GM21367 (cell line): ENCODE measurements at regions not wholly inside any gene's neighbourhood (a gene's known extent, or its start where the extent isn't known, plus 50 kb on each side); places are given as distances from the start of the nearest gene placed in this dataset.
"Not testable (repeated sequence)": the region's sequence is repeated elsewhere in the genome, so short reads cannot be mapped to it uniquely, and the experiment has no call there.

Experiments
- ATAC-seq: cut with Tn5 transposase; IDR thresholded peaks from one replicate; pipeline ENCODE4 v1.9.1; 2021; ENCODE audit not compliant: unreplicated experiment

DNA sequence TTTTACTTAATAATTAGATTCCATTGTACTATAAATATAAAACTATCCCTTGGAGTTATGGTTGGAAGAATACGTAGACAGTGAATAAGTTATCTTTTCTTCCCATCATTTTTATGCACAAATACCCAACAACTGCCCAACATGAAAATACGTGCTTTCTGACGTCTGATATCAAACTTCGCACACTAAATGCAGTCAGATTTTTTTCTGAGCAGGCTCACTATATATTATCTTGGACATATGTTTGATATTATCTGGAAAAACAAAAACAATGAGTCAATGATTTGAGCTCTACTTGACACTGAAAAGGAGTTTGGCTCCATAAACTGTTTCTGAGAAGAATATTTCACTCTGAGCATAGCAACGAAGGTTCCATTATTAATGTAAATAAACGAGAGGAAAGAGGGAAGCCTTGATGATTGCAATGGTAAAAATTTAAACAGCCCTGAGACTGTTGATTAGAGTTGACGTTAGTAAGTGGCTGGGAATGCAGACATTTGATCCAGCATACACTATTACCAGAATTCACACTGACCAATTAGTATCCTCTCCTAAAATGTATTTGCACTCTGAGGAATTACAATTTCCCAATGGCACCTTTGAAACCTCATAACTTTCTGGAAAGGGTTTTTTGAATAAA is 1090.0 kb downstream of the EPHA7 start:
- no peak for ATAC-seq

DNA sequence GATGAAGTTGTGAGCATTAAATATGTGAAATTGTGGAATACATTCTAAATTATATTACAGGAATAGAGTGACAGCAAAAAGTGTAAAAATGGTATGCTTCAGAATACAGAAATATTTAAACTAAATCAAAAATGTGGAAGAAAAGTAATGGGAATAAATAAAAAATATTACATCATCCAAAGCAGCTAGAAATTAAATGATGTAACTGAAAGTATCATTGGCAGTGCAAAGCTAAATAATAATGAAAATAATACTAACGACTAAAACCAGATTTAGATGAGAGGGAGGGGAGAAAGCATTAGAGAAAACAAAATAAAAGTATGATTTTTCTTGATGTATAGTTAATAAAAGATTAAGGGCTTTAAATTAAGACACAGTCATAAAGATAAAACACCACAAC is 1104.0 kb downstream of the EPHA7 start:
- no peak for ATAC-seq

DNA sequence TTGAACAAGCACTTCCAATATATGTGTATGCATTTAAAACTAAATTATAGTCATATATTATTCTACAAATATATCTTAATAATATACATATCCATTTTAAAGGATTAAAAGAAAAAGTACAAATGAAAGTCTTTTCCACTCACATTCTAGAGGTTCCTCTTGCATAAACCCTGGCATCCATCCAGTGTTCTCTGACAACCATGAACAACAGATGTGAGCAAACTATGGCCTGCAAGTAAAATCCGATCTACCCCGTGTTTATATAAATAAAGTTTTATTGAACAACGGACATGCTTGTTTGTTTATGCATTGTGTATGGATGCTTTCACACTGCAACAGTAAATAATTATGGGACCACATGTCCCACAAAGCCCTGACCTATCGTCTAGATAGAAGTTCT is 1122.3 kb downstream of the EPHA7 start:
- ATAC-seq = no peak

DNA sequence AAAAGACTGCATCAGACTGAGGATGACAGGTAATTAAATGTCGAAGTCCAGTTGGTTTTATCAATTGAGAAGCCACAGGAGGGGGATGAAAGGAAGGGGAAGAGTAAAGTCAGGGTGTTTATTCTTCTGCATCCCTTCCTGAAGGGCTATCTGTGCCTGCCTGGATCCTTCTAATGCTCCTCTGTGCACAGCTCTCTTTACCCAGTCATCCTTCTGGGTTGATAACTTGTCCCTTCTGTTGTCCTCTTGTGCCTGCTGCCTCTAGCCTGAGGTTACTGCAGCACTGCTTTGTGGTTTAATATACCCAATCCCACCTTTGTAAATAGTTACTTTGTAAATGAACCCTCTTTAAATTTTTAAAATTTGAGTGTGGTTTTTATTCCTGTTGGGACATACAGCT is 1127.3 kb downstream of the EPHA7 start:
- ATAC-seq = no peak

DNA sequence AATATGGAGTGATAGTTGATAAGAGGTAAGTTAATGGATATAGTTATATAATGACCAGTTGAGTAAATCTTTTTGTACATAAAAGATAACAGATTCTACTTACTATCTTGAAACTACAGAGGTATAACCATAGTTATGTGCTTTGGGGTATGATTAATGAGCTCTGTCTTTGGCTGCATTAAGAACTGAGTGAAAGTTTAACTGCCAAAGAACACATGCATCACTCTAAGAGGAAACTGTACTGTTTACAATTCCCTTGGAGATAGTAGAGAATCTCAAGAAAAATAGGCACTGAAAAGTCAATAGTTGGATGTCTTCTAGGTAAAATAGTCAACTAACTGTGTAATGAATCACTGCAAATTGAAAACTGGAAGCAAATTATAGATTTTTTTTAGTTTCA is 1129.5 kb downstream of the EPHA7 start:
- ATAC-seq = no peak

GRCh38 chr6:92281571-92282076 is 1137.7 kb downstream of the EPHA7 start:
- ATAC-seq = no peak

GRCh38 chr6:92275150-92275549 is 1144.2 kb downstream of the EPHA7 start:
- ATAC-seq = no peak

- no peak for ATAC-seq
These were observed 1144.8 kb downstream of the EPHA7 start for GRCh38 chr6:92274588-92274987.

- no peak for ATAC-seq
These were observed 1145.7 kb downstream of the EPHA7 start for GRCh38 chr6:92273694-92274093.

DNA sequence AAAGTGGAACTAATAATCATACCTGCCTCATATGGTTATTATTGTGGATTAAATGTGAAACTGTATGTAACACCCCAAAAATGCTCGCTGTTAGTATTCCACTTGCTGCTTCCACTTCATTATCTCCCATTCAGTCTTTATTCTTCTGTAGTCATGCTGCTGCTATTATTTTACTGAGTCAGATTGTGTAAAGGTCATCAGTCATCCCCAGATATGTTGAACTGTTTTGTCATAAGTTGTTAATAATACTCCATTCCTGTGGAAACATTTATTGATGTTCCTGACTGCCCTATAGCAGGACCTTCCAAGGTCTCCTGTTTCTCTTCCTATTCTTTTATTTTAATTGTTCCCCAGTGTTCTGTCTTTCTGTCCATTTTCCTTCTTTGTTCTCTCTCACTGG is 1148.3 kb downstream of the EPHA7 start:
- ATAC-seq = no peak

DNA sequence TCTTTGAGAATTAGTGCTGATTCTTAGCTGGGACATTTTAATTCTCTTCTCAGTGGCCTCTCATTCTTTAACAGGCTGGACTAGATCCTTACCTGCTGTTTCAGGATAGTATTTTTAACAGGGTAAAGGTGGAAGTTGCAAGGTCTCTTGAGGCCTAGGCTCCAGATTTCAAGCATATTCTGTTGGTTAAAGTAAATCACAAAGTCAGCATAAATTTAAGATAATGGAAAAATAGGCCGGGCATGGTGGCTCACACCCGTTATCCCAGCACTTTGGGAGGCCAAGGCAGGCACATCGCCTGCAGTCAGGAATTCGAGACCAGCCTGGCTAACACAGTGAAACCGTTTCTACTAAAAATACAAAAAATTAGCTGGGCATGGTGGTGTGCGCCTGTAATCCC is 1149.0 kb downstream of the EPHA7 start:
- no peak for ATAC-seq

GRCh38 chr6:92267335-92267734 is 1152.0 kb downstream of the EPHA7 start:
- no peak for ATAC-seq

- ATAC-seq = no peak
These were observed 1155.5 kb downstream of the EPHA7 start for GRCh38 chr6:92263864-92264263.

GRCh38 chr6:92259171-92259570 is 1160.2 kb downstream of the EPHA7 start:
- no peak for ATAC-seq

DNA sequence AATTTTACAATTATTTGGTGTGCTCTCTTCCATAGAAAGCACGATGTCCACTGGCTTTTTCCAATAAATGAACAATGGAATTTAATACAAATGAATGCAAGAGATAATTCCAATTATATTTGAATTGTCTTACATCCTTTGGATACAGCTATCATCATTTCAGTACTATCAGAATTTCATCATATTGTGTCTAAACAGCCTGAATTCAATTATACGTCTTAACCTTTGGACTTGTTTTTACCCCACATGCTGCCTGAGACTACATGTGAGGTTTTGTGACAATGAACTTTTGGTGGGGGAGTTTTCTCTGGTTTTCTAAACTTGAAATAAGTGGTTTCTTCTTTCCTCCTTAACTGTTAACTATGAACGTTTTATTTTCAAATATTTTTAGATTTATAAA is 1176.0 kb downstream of the EPHA7 start:
- ATAC-seq = no peak

GRCh38 chr6:92231171-92231701 is 1188.1 kb downstream of the EPHA7 start:
- no peak for ATAC-seq

GRCh38 chr6:92219987-92220386 is 1199.4 kb downstream of the EPHA7 start:
- ATAC-seq = not testable (repeated sequence)

DNA sequence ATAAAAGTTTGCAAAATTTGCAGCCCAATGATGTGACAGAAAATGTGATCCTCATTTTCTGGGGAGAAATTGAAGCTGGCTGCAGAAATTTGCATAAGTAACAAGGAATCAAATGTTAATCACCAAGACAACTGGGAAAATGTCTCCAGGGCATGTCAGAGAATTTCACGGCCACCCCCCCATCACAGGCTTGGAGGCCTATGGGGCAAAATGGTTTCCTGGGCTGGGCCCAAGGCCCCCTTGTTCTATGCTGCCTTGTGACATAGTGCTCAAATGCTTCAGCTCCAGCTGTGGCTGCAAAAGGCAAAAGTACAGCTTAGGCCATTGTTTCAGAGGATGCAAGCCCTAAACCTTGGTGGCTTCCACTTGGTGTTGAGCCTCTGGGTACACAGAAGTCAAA is 1202.6 kb downstream of the EPHA7 start:
- no peak for ATAC-seq

- no peak for ATAC-seq
These were observed 1217.7 kb downstream of the EPHA7 start for GRCh38 chr6:92201618-92202017.

DNA sequence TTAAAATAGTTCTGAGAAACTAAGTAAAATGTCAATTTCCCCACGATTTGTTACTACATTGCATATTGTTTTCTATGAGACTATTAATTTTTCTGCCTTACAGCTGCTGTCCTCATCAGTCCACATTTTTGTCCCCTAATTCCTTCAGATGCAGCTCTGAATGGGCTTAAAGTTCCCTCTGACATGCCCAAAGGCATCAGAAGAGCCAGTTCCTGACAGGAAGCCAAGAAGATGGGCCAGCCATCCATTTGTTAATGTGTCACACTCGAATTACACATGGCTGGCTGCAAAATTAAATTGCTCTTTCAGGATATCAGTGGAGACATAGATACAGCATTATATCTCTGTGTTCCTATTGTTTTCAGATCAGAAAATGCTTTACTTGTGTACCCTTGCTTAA is 1223.0 kb downstream of the EPHA7 start:
- no peak for ATAC-seq

- ATAC-seq = no peak
These were observed 1223.6 kb downstream of the EPHA7 start for GRCh38 chr6:92195796-92196195.

GRCh38 chr6:92188016-92188415 is 1231.3 kb downstream of the EPHA7 start:
- ATAC-seq = no peak

DNA sequence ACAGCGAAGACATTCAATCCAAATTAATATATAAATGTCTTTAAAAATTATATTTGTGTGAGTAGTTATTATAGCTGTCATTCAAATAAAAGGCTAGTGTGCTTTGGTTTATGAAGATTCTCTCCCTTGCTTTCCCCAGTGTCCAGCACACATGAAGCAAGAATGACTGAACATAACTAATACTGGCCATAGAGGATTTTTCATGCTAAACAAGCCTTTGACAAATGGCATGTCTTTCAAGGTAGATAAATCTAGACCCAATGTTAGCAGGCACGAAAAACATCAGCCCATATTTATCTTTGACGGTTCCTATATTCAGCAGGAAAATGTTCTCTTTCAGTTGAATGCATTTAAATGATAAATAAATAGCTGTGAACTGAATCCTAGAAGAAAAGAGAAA is 1234.4 kb downstream of the EPHA7 start:
- ATAC-seq = no peak
